Mesendoderm (in vitro differentiated cells): ENCODE measurements at regions not wholly inside any gene's neighbourhood (a gene's known extent, or its start where the extent isn't known, plus 50 kb on each side); places are given as distances from the start of the nearest gene placed in this dataset.

ENCODE experiments used
- DNase-seq: peaks from one replicate; pipeline ENCODE4 v3.0.0; 2013
- H2AK5ac ChIP-seq: 2 replicates; pipeline ENCODE4 v1.6.1; 2013; ENCODE audit warnings: low read length, inconsistent platforms
- H2BK120ac ChIP-seq: 2 replicates; pipeline ENCODE4 v1.6.1; 2013; ENCODE audit warnings: low read depth, mild to moderate bottlenecking, low read length, moderate library complexity, mixed read lengths
- H2BK15ac ChIP-seq: replicated peaks from 2 replicates; pipeline ENCODE4 v1.6.1; 2013; ENCODE audit warnings: low read depth, mild to moderate bottlenecking, moderate library complexity
- H2BK5ac ChIP-seq: 2 replicates; pipeline ENCODE4 v1.6.1; 2013; ENCODE audit warnings: low read length, inconsistent platforms
- H3K18ac ChIP-seq: 2 replicates; pipeline ENCODE4 v1.6.1; 2013; ENCODE audit warnings: mild to moderate bottlenecking, low read length, mixed read lengths
- H3K23ac ChIP-seq: one replicate; pipeline ENCODE4 v1.6.1; 2013; ENCODE audit warnings: low read length
- H3K27ac ChIP-seq: 2 replicates; pipeline ENCODE4 v1.5.1; 2013; ENCODE audit warnings: low read depth, mild to moderate bottlenecking, inconsistent platforms, low read length, moderate library complexity
- H3K27me3 ChIP-seq: 2 replicates; pipeline ENCODE4 v1.6.1; 2013; ENCODE audit warnings: low read length, control low read depth, mild to moderate bottlenecking, inconsistent platforms; ENCODE audit not compliant: insufficient read depth, poor library complexity
- H3K36me3 ChIP-seq: 2 replicates; pipeline ENCODE4 v1.6.1; 2013; ENCODE audit warnings: low read length, inconsistent platforms; ENCODE audit not compliant: control insufficient read depth, insufficient read depth
- H3K4ac ChIP-seq: one replicate; pipeline ENCODE4 v1.6.1; 2013; ENCODE audit warnings: low read depth, mild to moderate bottlenecking, low read length, moderate library complexity
- H3K4me1 ChIP-seq: 2 replicates; pipeline ENCODE4 v1.6.1; 2013; ENCODE audit warnings: low read depth, low read length, inconsistent platforms; ENCODE audit not compliant: control insufficient read depth
- H3K4me2 ChIP-seq: 2 replicates; pipeline ENCODE4 v1.6.1; 2013; ENCODE audit warnings: low read length
- H3K4me3 ChIP-seq: 2 replicates; pipeline ENCODE4 v1.5.1; 2013; ENCODE audit warnings: mild to moderate bottlenecking, low read length
- H3K56ac ChIP-seq: one replicate; pipeline ENCODE4 v1.6.1; 2013; ENCODE audit warnings: low read length
- H3K79me1 ChIP-seq: 2 replicates; pipeline ENCODE4 v1.6.1; 2013; ENCODE audit warnings: low read length, inconsistent platforms
- H3K79me2 ChIP-seq: 2 replicates; pipeline ENCODE4 v1.6.1; 2013; ENCODE audit warnings: mild to moderate bottlenecking, low read length; ENCODE audit not compliant: control insufficient read depth, insufficient read depth
- H3K9ac ChIP-seq: 2 replicates; pipeline ENCODE4 v1.6.1; 2013; ENCODE audit warnings: low read length, inconsistent platforms
- H4K5ac ChIP-seq: one replicate; pipeline ENCODE4 v1.6.1; 2013; ENCODE audit warnings: low read length
- H4K8ac ChIP-seq: one replicate; pipeline ENCODE4 v1.6.1; 2013; ENCODE audit warnings: low read depth, mild to moderate bottlenecking, control low read depth, low read length, moderate library complexity
- WGBS: extraction: QIAGEN DNeasy Blood & Tissue Kit; methylation state at CpG from one replicate; pipeline ENCODE4 v1.1.7; 2013; ENCODE audit warnings: low lambda C conversion rate, missing lambda C conversion rate; ENCODE audit not compliant: insufficient coverage; ENCODE audit errors: extremely low coverage; 5-methylcytosine and 5-hydroxymethylcytosine counted together

DNA sequence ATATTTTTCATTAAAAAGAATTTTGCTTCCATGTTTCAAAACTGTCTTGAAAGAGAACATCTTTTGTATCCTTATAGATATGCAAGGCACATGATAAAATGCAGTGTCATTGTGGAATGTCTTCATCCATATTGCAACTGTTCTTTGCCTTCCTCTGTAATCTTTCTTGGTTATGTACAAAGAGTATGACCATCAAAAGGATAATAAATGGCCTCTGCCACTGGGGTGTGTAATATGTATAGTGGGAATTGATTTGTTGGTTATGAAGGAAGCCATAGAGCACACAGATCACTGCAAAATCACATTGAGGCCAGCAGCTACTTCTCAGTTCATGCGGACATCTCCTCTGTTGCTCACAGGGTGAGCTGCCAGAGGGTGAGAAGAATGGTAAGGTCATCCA lies 703.5 kb downstream of the TFAP2A start:
- H3K36me3 ChIP-seq, result no peaks in the 10 kb centered on the region
- H3K79me2 ChIP-seq, result no peaks in the 10 kb centered on the region
- no peak overlapping the region for H3K18ac ChIP-seq
- DNase-seq, result no peak
- H3K4me2 ChIP-seq, result no peak overlapping the region
- H3K23ac ChIP-seq, result no peak overlapping the region
- H3K27me3 ChIP-seq, result no peaks in the 10 kb centered on the region
- H3K4ac ChIP-seq, result no peak overlapping the region
- H2AK5ac ChIP-seq, result no peak overlapping the region
- WGBS, result no CpG with 5 or more reads among the region's 1 CpG
- H4K8ac ChIP-seq, result no peak overlapping the region
- H3K4me1 ChIP-seq, result no peaks in the 10 kb centered on the region
- no peak overlapping the region for H3K27ac ChIP-seq
- H4K5ac ChIP-seq, result no peak overlapping the region
- no peak overlapping the region for H2BK5ac ChIP-seq
- no peaks in the 10 kb centered on the region for H3K79me1 ChIP-seq
- H2BK120ac ChIP-seq, result peak overlapping the region; percentile 88
- H2BK15ac ChIP-seq, result no peak overlapping the region
- H3K4me3 ChIP-seq, result no peak overlapping the region
- H3K9ac ChIP-seq, result no peak overlapping the region
- H3K56ac ChIP-seq, result no peak overlapping the region

DNA sequence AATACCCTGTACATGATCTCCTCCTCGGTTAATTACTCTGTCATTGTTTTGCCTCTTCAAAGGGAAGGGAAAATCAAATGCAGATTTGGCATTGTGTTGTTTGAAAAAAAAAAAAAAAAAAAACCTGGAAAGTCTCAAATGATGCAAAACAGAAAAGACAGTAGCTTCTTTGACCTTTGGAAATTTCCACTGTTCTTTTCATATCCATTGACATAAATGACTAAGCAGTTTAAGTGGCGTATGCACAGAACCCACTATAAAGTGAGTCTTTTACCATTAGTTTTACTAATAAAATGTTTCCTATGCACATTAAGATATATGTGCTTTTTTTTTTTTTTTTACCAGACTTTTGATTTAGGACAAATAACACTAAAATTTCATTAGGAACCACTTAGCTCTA lies 704.3 kb downstream of the TFAP2A start:
- no peak overlapping the region for H3K9ac ChIP-seq
- no peaks in the 10 kb centered on the region for H3K36me3 ChIP-seq
- no peaks in the 10 kb centered on the region for H3K27me3 ChIP-seq
- H3K79me2 ChIP-seq, result no peaks in the 10 kb centered on the region
- H3K23ac ChIP-seq, result no peak overlapping the region
- no peak overlapping the region for H3K4me2 ChIP-seq
- H2BK120ac ChIP-seq, result no peak overlapping the region
- H2AK5ac ChIP-seq, result no peak overlapping the region
- H3K4me3 ChIP-seq, result no peak overlapping the region
- H3K27ac ChIP-seq, result no peak overlapping the region
- peak overlapping the region; percentile 36 for H2BK15ac ChIP-seq
- no CpG with 5 or more reads among the region's 2 CpGs for WGBS
- no peak for DNase-seq
- no peak overlapping the region for H4K8ac ChIP-seq
- no peak overlapping the region for H3K4ac ChIP-seq
- H2BK5ac ChIP-seq, result no peak overlapping the region
- no peaks in the 10 kb centered on the region for H3K79me1 ChIP-seq
- no peak overlapping the region for H4K5ac ChIP-seq
- H3K56ac ChIP-seq, result no peak overlapping the region
- no peaks in the 10 kb centered on the region for H3K4me1 ChIP-seq
- peak overlapping the region; percentile 28 for H3K18ac ChIP-seq

DNA sequence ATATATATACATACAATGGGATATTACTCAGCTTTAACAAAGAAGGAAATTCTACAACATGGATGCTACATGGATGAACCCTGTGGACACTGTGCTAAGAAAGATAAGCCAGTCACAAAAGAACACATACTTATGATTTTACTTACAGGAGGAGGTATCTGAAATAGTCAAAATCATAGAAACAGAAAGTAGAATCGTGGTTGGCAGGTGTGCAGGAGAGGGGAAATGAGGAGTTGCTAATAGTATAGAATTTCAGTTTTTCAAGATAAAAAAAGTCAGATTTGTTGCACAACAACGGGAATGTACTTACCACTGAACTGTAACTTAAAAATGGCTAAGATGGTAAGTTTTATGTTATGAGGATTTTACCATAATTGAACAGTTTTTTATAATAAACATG lies 706.3 kb downstream of the TFAP2A start:
- WGBS, result no CpG with 5 or more reads among the region's 2 CpGs
- Histone ChIP-seq H3K27ac (no peak overlapping the region), H3K4me2 (no peak overlapping the region), H2AK5ac (no peak overlapping the region), H3K23ac (no peak overlapping the region), H2BK120ac (no peak overlapping the region), H3K18ac (no peak overlapping the region), H3K4me3 (no peak overlapping the region), H4K8ac (no peak overlapping the region), H2BK15ac (no peak overlapping the region), H3K79me2 (no peaks in the 10 kb centered on the region), H3K79me1 (no peaks in the 10 kb centered on the region), H3K36me3 (no peaks in the 10 kb centered on the region), H3K9ac (no peak overlapping the region), H3K27me3 (no peaks in the 10 kb centered on the region), H3K56ac (no peak overlapping the region), H3K4me1 (no peaks in the 10 kb centered on the region), H2BK5ac (no peak overlapping the region), H3K4ac (no peak overlapping the region), H4K5ac (no peak overlapping the region)
- DNase-seq, result no peak

DNA sequence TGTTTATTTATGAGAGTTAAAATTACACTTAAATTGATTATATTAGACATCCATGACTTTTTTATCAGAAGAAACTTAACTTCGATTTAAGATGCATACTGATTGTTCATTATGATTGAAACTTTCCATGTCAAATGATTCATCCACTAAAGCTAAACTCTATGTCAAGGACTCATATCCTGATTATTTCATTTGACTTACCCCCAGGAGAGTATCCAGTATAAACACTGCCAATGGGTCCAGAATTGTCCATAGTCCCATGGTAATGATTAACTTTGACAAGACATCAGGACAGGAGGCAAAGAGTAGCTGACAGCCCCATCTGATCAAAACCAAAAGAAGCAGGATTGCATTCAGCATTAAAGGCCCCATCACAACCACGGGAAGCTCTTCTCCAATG lies 709.9 kb downstream of the TFAP2A start:
- H2BK5ac ChIP-seq, result no peak overlapping the region
- no peak overlapping the region for H3K27ac ChIP-seq

DNA sequence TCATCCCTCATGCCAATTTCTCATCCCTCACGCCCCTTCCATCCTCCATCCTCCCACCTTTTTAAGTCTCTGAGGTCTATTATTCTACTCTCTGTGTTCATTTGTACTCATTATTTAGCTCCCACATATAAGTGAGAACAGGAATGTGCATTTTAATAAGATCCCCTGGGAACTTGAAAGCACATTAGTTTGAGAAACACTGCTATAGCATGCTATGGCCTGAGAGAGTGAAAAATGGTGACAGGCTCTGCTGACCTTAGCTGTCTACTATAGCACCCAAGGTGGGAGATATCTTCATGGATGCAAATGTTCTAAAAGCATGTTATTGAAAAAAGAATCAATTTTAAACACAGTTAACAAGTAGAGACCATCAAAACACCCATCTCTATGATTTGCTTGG lies 712.0 kb downstream of the TFAP2A start:
- H3K23ac ChIP-seq, result no peak overlapping the region
- H3K79me2 ChIP-seq, result no peaks in the 10 kb centered on the region
- H4K8ac ChIP-seq, result no peak overlapping the region
- no peak overlapping the region for H2BK5ac ChIP-seq
- no peak overlapping the region for H2BK120ac ChIP-seq
- no peak overlapping the region for H3K4me3 ChIP-seq
- H3K9ac ChIP-seq, result no peak overlapping the region
- DNase-seq, result no peak
- no peak overlapping the region for H4K5ac ChIP-seq
- 100% methylated on average over 1 of the region's 1 CpG for WGBS
- H3K36me3 ChIP-seq, result no peaks in the 10 kb centered on the region
- no peak overlapping the region for H3K27ac ChIP-seq
- no peak overlapping the region for H3K56ac ChIP-seq
- no peaks in the 10 kb centered on the region for H3K27me3 ChIP-seq
- no peak overlapping the region for H3K4me2 ChIP-seq
- no peak overlapping the region for H3K18ac ChIP-seq
- H3K4ac ChIP-seq, result no peak overlapping the region
- no peaks in the 10 kb centered on the region for H3K4me1 ChIP-seq
- no peaks in the 10 kb centered on the region for H3K79me1 ChIP-seq
- H2BK15ac ChIP-seq, result no peak overlapping the region
- no peak overlapping the region for H2AK5ac ChIP-seq

More for the DNA sequence above, 709.9 kb downstream of the TFAP2A start:
- H3K18ac ChIP-seq, result no peak overlapping the region
- no peak overlapping the region for H3K4me2 ChIP-seq
- H2BK120ac ChIP-seq, result no peak overlapping the region
- no peak overlapping the region for H2AK5ac ChIP-seq
- no peaks in the 10 kb centered on the region for H3K79me1 ChIP-seq
- H3K23ac ChIP-seq, result no peak overlapping the region
- H3K79me2 ChIP-seq, result no peaks in the 10 kb centered on the region
- no CpG with 5 or more reads among the region's 2 CpGs for WGBS
- H3K4me3 ChIP-seq, result no peak overlapping the region
- H4K8ac ChIP-seq, result no peak overlapping the region
- no peak overlapping the region for H4K5ac ChIP-seq
- H3K36me3 ChIP-seq, result no peaks in the 10 kb centered on the region
- DNase-seq, result no peak
- no peak overlapping the region for H3K9ac ChIP-seq
- H3K4ac ChIP-seq, result no peak overlapping the region
- H3K27me3 ChIP-seq, result no peaks in the 10 kb centered on the region
- no peak overlapping the region for H2BK15ac ChIP-seq
- H3K4me1 ChIP-seq, result no peaks in the 10 kb centered on the region
- H3K56ac ChIP-seq, result no peak overlapping the region

DNA sequence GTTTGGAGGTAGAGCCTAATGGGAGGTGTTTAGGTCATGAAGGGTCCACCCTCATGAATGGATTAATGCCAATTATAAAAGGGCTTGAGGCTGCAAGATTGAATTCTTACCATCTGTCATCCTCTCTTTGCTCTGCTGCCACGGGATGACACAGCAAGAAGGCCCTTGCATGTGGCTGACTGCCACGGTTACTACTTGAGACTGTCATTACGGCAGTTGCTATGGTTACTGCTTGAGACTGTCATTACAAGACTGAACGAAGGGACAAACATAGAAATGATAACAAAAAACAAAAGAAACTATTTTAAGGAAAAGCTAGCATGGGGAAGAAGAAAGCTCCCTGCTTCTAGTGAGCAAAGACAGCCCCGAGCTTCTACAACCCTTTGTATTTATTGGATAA lies 715.0 kb downstream of the TFAP2A start:
- peak; percentile 13 for DNase-seq
- Histone ChIP-seq H4K8ac (no peak overlapping the region), H3K79me1 (no peaks in the 10 kb centered on the region), H3K36me3 (no peaks in the 10 kb centered on the region), H3K9ac (no peak overlapping the region), H3K27me3 (no peaks in the 10 kb centered on the region), H3K4ac (no peak overlapping the region), H3K4me1 (no peaks in the 10 kb centered on the region), H3K56ac (no peak overlapping the region), H3K18ac (no peak overlapping the region), H3K27ac (no peak overlapping the region), H2BK15ac (no peak overlapping the region), H2BK120ac (no peak overlapping the region), H2BK5ac (no peak overlapping the region), H4K5ac (no peak overlapping the region), H2AK5ac (no peak overlapping the region), H3K23ac (no peak overlapping the region), H3K4me2 (no peak overlapping the region), H3K4me3 (no peak overlapping the region), H3K79me2 (no peaks in the 10 kb centered on the region)
- no CpG with 5 or more reads among the region's 5 CpGs for WGBS
